Frontal cortex (tissue), 3 donors: ENCODE measurements at regions not wholly inside any gene's neighbourhood (a gene's known extent, or its start where the extent isn't known, plus 50 kb on each side); places are given as distances from the start of the nearest gene placed in this dataset.
"Not testable (repeated sequence)": the region's sequence is repeated elsewhere in the genome, so short reads cannot be mapped to it uniquely, and the experiment has no call there.

Source experiments
- DNase-seq, 2 donors: peaks; one replicate each; pipeline ENCODE4 v3.0.0; 2012; ENCODE audit warnings: low spot score in 2 of 2
- FAIRE-seq: peaks from 2 replicates; lab custom pipeline; 2012; peaks lifted over from hg19 to GRCh38; lab: Jason Lieb, UNC
- donor health status: control.
- donor health status: control.
- donor health status: control.

GRCh38 chr4:187633245-187633644 lies 362.3 kb upstream of the ZFP42 start:
- no peak for DNase-seq
- FAIRE-seq: no peak

DNA sequence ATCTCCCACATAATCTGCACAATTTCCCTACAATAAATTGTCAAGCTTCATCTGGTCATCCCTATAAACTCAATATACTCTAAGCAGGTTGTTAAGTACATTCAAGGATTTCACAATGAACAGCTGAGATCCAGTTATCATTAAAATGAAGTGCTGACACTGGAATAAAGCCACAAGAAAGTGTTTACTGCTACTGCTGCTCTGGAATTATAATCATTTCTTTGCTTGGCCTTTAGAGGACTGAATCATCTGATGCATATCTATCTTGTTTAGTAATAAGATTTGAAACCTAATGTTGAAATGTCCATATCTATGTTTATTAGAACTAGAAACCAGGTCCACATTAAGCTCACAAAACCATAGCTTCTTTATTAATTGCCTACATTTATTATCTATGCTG lies 338.6 kb upstream of the ZFP42 start:
- DNase-seq (no peak), FAIRE-seq (no peak)

- DNase-seq (no peak), FAIRE-seq (no peak)
Observed at GRCh38 chr4:187663076-187663475, 332.5 kb upstream of the ZFP42 start.

DNA sequence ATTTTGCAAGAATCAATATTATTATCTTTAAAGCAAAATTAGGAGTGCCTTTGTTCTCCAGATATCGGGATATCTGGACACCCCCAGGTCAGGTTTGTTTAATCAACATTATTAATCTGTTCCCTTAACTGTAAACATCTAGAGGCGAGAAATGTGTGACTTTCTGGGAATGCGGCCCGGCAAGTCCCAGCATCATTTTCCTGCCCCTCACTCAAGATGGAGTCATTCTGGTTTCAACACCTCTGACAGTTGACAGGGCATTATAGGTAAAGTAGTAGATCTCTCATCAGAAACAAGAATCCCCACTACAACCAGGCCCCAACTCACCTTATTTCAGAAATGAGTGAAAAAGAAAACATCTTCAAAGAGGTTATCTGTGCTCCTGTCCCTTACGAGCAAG lies 331.6 kb upstream of the ZFP42 start:
- FAIRE-seq: no peak
- no peak for DNase-seq

- DNase-seq: no peak
- no peak for FAIRE-seq
Observed at GRCh38 chr4:187665086-187665485, 330.5 kb upstream of the ZFP42 start.

DNA sequence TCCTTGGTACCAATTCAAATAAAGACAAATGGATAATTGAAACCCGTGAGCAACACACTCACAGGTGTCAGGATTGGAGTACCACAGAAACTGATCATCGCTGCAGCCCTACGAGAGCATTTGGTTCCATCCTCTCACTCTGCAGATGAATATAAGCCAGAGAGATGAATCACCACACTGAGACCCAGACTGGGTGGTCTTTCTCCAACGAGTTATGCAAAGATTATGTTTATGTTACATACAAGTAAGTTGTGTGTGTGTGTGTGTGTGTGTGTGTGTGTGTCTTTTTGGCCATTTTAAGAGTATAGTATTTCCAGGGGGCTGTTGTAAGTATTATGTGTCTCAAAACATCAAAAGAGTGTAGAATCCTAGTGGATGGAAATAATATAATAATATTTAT lies 329.5 kb upstream of the ZFP42 start:
- DNase-seq: no peak
- FAIRE-seq: no peak

DNA sequence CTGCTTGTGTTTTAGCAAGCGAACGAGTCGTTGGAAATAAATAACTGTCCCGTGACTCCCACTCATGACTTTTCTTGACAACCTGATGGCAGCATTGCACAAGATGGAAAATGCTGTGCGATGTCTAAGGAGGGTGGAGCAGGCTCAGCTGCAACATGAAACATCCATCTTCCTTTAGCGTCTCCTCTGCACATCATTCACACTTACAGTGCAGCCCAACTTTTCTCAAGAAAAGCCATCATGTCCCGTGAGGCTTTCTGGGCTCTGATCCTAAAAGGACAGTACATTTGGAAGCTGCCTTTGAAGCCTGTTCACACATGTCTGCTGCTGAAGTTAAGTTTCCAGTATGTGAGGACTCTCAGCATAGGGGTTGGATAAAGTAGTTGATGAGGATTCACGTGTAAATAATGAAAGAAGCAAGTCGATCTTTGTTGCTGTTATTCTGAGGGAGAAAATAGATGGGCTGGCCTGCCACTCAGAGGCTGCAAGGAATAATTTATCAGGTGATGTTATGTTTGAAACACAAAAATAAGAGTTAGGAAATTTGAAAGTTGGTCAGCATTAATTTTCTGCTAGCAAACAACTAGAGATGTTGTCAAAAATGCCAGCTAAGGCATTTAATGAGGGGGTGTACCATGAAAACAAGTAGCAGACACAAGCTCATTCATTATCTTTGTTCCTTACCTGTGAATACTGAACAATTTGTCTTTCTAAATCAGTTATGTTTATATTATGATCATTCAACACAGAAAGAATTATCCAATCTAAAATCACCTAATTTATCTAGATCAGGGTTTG lies 328.7 kb upstream of the ZFP42 start:
- no peak for DNase-seq

GRCh38 chr4:187668526-187669082 lies 327.0 kb upstream of the ZFP42 start:
- DNase-seq: no peak

More for the DNA sequence above, 328.7 kb upstream of the ZFP42 start:
- no peak for FAIRE-seq

GRCh38 chr4:187671521-187671920 lies 324.1 kb upstream of the ZFP42 start:
- not testable (repeated sequence) for FAIRE-seq, DNase-seq

More at GRCh38 chr4:187668526-187669082, 327.0 kb upstream of the ZFP42 start:
- no peak for FAIRE-seq

DNA sequence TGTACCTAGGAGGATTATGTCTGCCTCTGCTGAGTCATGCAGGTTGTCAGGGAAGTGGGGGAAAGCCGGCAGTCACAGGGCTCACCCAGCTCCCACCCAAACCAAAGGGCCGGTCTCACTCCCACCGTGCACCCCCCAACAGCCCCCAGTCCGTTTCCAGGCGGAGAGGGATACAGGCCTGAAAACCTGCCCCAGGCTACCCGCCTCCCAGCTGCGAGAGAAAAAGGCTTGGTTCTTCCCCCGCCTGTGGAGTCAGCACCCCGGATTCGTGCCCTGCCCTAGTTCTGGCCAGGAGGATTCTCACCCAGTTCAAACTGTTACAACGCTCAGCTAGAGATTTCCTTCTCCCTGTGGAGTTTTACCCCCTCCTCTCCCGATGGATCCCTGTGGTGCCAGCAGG lies 323.6 kb upstream of the ZFP42 start:
- not testable (repeated sequence) for FAIRE-seq, DNase-seq

GRCh38 chr4:187672526-187672925 lies 323.0 kb upstream of the ZFP42 start:
- not testable (repeated sequence) for DNase-seq, FAIRE-seq

GRCh38 chr4:187679450-187679849 lies 316.1 kb upstream of the ZFP42 start:
- no peak for DNase-seq
- no peak for FAIRE-seq

GRCh38 chr4:187685247-187685646 lies 310.3 kb upstream of the ZFP42 start:
- DNase-seq (no peak), FAIRE-seq (no peak)

DNA sequence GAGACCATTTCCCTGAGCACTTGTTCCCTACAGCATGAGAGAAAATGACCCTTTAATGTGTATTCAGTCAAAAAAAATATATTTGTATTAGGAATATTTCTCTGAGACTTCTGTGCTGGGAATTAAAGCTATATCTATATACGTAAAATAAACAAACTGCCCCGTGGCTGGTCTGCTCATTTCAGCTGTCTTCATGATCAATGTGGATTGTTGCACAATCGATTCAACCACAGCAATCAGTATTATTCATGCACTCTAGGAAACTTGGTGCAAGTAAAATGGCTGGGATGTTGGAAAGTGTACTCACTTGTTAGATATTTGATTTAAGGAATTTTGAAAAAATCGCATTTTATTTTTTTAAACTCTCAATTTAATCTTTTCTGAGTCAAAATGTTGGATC lies 307.9 kb upstream of the ZFP42 start:
- FAIRE-seq: no peak

GRCh38 chr4:187692626-187693025 lies 302.9 kb upstream of the ZFP42 start:
- FAIRE-seq: no peak
- no peak for DNase-seq

More for the DNA sequence above, 307.9 kb upstream of the ZFP42 start:
- DNase-seq: no peak

- DNase-seq, FAIRE-seq: not testable (repeated sequence)
Observed at GRCh38 chr4:187695531-187695930, 300.0 kb upstream of the ZFP42 start.

GRCh38 chr4:187711586-187711985 lies 284.0 kb upstream of the ZFP42 start:
- FAIRE-seq (no peak), DNase-seq (no peak)

DNA sequence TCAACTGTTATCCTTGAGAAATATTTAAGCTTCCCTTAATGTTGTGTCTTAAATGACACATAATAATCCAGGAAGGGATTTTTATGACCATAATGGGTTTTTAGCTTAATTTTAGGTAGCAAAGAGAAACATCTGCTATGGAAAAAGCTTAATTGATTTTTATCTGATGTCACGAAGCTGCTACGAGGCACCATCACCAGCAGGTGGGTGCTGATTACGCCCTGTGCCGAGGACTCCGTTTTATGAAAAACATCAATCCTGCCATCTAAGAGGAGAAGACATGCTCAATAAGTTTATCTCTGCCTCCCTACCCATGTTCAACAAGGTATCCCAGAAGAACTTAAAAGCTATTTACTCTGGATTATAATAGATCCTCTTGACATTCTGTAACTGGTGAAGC lies 280.6 kb upstream of the ZFP42 start:
- FAIRE-seq: no peak

GRCh38 chr4:187715466-187715865 lies 280.1 kb upstream of the ZFP42 start:
- DNase-seq (no peak), FAIRE-seq (peak; percentile 53)

More for the DNA sequence above, 280.6 kb upstream of the ZFP42 start:
- no peak for DNase-seq

GRCh38 chr4:187724456-187724855 lies 271.1 kb upstream of the ZFP42 start:
- no peak for DNase-seq
- FAIRE-seq: no peak

DNA sequence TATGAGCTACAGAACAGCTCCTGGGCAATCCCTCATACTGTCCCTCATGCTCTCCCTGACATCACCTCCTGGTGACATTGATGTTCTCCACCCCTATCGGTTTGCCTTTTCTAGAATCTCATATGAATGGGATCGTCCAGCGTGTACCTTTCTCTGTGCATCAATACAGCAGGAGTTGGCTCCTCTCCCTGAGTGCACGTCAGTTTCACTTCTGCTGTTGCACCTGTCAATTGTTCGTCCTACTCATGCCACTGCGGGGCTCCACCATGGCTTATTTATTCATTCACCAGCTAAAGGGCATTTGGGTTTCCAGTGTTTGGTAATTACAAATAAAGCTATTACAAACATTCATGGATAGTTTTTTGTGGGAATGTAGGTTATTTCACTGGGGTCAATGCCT lies 269.1 kb upstream of the ZFP42 start:
- DNase-seq: no peak
- no peak for FAIRE-seq

- no peak for FAIRE-seq
- DNase-seq: no peak
Observed at GRCh38 chr4:187732524-187732923, 263.0 kb upstream of the ZFP42 start.
